ENCODE measurements at regions not wholly inside any gene's neighbourhood (a gene's known extent, or its start where the extent isn't known, plus 50 kb on each side); places are given as distances from the start of the nearest gene placed in this dataset.

- TF ChIP-seq POLR2AphosphoS5 (IDR thresholded peaks at IDR 0.05; ENCODE audit: low read depth, low read length) (no peak), TAF1 (IDR thresholded peaks at IDR 0.05; ENCODE audit: borderline replicate concordance, insufficient read depth, low read length) (no peak), SIN3A (IDR thresholded peaks at IDR 0.05; ENCODE audit: borderline replicate concordance, insufficient read depth, low read length) (no peak), REST (IDR thresholded peaks at IDR 0.05; ENCODE audit: insufficient read depth in 1 of 2, low read depth in 2 of 2, low read length in 2 of 2) (no peak)
These were observed 246.9 kb upstream of the TLE3 start for GRCh38 chr15:70344666-70345065.
